ENCODE measurements at regions not wholly inside any gene's neighbourhood (a gene's known extent, or its start where the extent isn't known, plus 50 kb on each side); places are given as distances from the start of the nearest gene placed in this dataset.
"Not testable (repeated sequence)": the region's sequence is repeated elsewhere in the genome, so short reads cannot be mapped to it uniquely, and the experiment has no call there.

- H3K9me3 ChIP-seq (ENCODE audit: control insufficient read depth, insufficient read depth, low read depth, low read length); CTCF ChIA-PET; H3K27me3 ChIP-seq (ENCODE audit: control insufficient read depth, insufficient read depth, low read length); BruUV-seq (replicated peaks); in situ Hi-C loops (cut with HindIII; ENCODE audit: low pct_unique_long_range_greater_than_20kb, low sequenced_read_pairs); H3K27ac ChIP-seq (ENCODE audit: low read length); DNase-seq (ENCODE audit: low read depth, low spot score); H3K36me3 ChIP-seq (ENCODE audit: control insufficient read depth, insufficient read depth, low read length); H3K4me1 ChIP-seq (ENCODE audit: control insufficient read depth, insufficient read depth, low read length); POLR2A ChIA-PET; intact Hi-C loops (cut with micrococcal nuclease; ENCODE audit: unreplicated experiment); ATAC-seq; H3K4me3 ChIP-seq (ENCODE audit: low read depth in 2 of 2, low read length in 2 of 2): not testable (repeated sequence)
Measured at GRCh38 chr9:67550044-67550443, 308.7 kb upstream of the ANKRD20A1 start.

DNA sequence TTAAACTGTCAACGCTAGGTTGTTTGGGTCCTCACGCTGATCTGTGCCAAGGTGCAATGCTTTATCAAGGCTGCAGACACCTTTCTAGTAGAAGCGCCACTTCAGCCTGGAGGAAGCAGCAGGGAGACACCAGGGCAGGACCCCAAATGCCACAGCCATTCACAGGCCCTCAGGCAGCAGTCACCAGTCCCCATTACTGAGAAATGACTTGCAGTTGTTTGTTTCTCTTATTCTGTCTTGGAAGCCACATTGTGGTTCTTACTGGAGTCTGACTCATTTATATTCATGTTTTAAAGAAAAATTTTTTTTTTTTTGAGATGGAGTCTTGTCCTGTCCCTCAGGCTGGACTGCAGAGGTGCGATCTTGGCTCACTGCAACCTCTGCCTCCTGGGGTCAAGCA lies 328.9 kb upstream of the ANKRD20A1 start:
- H3K36me3 ChIP-seq (ENCODE audit: control insufficient read depth, insufficient read depth, low read length); H3K4me3 ChIP-seq (ENCODE audit: low read depth in 2 of 2, low read length in 2 of 2); H3K27me3 ChIP-seq (ENCODE audit: control insufficient read depth, insufficient read depth, low read length); H3K4me1 ChIP-seq (ENCODE audit: control insufficient read depth, insufficient read depth, low read length); POLR2A ChIA-PET; H3K9me3 ChIP-seq (ENCODE audit: control insufficient read depth, insufficient read depth, low read depth, low read length); intact Hi-C loops (cut with micrococcal nuclease; ENCODE audit: unreplicated experiment); DNase-seq (ENCODE audit: low read depth, low spot score); in situ Hi-C loops (cut with HindIII; ENCODE audit: low pct_unique_long_range_greater_than_20kb, low sequenced_read_pairs); CTCF ChIA-PET; ATAC-seq; BruUV-seq (replicated peaks); H3K27ac ChIP-seq (ENCODE audit: low read length): not testable (repeated sequence)

- BruUV-seq (replicated peaks); H3K4me1 ChIP-seq (ENCODE audit: control insufficient read depth, insufficient read depth, low read length); H3K9me3 ChIP-seq (ENCODE audit: control insufficient read depth, insufficient read depth, low read depth, low read length); ATAC-seq; H3K27ac ChIP-seq (ENCODE audit: low read length); H3K27me3 ChIP-seq (ENCODE audit: control insufficient read depth, insufficient read depth, low read length); CTCF ChIA-PET; H3K36me3 ChIP-seq (ENCODE audit: control insufficient read depth, insufficient read depth, low read length); H3K4me3 ChIP-seq (ENCODE audit: low read depth in 2 of 2, low read length in 2 of 2); POLR2A ChIA-PET; DNase-seq (ENCODE audit: low read depth, low spot score); in situ Hi-C loops (cut with HindIII; ENCODE audit: low pct_unique_long_range_greater_than_20kb, low sequenced_read_pairs); intact Hi-C loops (cut with micrococcal nuclease; ENCODE audit: unreplicated experiment): not testable (repeated sequence)
Measured at GRCh38 chr9:67516938-67517337, 341.8 kb upstream of the ANKRD20A1 start.

- ATAC-seq; H3K27ac ChIP-seq (ENCODE audit: low read length); H3K4me1 ChIP-seq (ENCODE audit: control insufficient read depth, insufficient read depth, low read length); H3K4me3 ChIP-seq (ENCODE audit: low read depth in 2 of 2, low read length in 2 of 2); in situ Hi-C loops (cut with HindIII; ENCODE audit: low pct_unique_long_range_greater_than_20kb, low sequenced_read_pairs); CTCF ChIA-PET; DNase-seq (ENCODE audit: low read depth, low spot score); H3K9me3 ChIP-seq (ENCODE audit: control insufficient read depth, insufficient read depth, low read depth, low read length); POLR2A ChIA-PET; BruUV-seq (replicated peaks); intact Hi-C loops (cut with micrococcal nuclease; ENCODE audit: unreplicated experiment); H3K36me3 ChIP-seq (ENCODE audit: control insufficient read depth, insufficient read depth, low read length); H3K27me3 ChIP-seq (ENCODE audit: control insufficient read depth, insufficient read depth, low read length): not testable (repeated sequence)
Measured at GRCh38 chr9:67514587-67514986, 344.1 kb upstream of the ANKRD20A1 start.

DNA sequence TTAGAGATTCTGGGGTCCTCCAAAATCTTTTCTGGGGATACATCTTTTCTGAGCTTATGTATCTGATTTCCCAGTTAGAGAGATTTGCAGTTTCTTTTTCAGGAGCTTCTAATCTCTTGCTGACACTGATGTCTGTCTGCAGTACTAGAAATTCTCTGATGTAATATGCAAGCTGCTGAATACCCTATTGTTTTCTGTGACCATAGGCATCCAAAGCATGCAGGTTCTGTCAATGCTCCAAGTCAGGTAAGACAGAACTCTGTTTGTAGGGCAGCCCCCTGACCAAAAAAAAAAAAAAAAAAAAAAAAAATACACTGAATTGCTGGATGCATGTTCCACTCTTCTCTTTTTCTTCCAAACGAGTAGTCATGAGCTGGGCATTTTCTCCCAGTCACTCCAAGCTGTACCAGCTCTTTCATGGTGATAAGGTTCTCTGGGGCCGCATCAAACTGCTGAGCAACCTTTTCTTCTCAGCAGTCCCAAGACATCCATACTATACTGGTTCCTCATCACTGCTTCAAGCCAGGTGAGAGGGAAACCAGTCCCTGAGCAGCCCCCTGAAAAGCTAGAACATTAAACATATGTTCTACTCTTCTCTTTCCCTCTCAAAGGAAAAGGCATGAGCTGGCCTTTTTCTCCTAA lies 354.9 kb upstream of the ANKRD20A1 start:
- H3K4me3 ChIP-seq (ENCODE audit: low read depth in 2 of 2, low read length in 2 of 2); POLR2A ChIA-PET; ATAC-seq; H3K9me3 ChIP-seq (ENCODE audit: control insufficient read depth, insufficient read depth, low read depth, low read length); H3K36me3 ChIP-seq (ENCODE audit: control insufficient read depth, insufficient read depth, low read length); H3K27me3 ChIP-seq (ENCODE audit: control insufficient read depth, insufficient read depth, low read length); BruUV-seq (replicated peaks); DNase-seq (ENCODE audit: low read depth, low spot score); CTCF ChIA-PET; H3K4me1 ChIP-seq (ENCODE audit: control insufficient read depth, insufficient read depth, low read length); H3K27ac ChIP-seq (ENCODE audit: low read length); intact Hi-C loops (cut with micrococcal nuclease; ENCODE audit: unreplicated experiment); in situ Hi-C loops (cut with HindIII; ENCODE audit: low pct_unique_long_range_greater_than_20kb, low sequenced_read_pairs): not testable (repeated sequence)

GRCh38 chr9:67492028-67492427 lies 366.7 kb upstream of the ANKRD20A1 start:
- DNase-seq (ENCODE audit: low read depth, low spot score); in situ Hi-C loops (cut with HindIII; ENCODE audit: low pct_unique_long_range_greater_than_20kb, low sequenced_read_pairs); ATAC-seq; BruUV-seq (replicated peaks); CTCF ChIA-PET; intact Hi-C loops (cut with micrococcal nuclease; ENCODE audit: unreplicated experiment); H3K36me3 ChIP-seq (ENCODE audit: control insufficient read depth, insufficient read depth, low read length); H3K9me3 ChIP-seq (ENCODE audit: control insufficient read depth, insufficient read depth, low read depth, low read length); H3K4me1 ChIP-seq (ENCODE audit: control insufficient read depth, insufficient read depth, low read length); H3K27ac ChIP-seq (ENCODE audit: low read length); POLR2A ChIA-PET; H3K27me3 ChIP-seq (ENCODE audit: control insufficient read depth, insufficient read depth, low read length); H3K4me3 ChIP-seq (ENCODE audit: low read depth in 2 of 2, low read length in 2 of 2): not testable (repeated sequence)

GRCh38 chr9:67477465-67477864 lies 381.3 kb upstream of the ANKRD20A1 start:
- ATAC-seq; H3K9me3 ChIP-seq (ENCODE audit: control insufficient read depth, insufficient read depth, low read depth, low read length); H3K36me3 ChIP-seq (ENCODE audit: control insufficient read depth, insufficient read depth, low read length); intact Hi-C loops (cut with micrococcal nuclease; ENCODE audit: unreplicated experiment); H3K27ac ChIP-seq (ENCODE audit: low read length); in situ Hi-C loops (cut with HindIII; ENCODE audit: low pct_unique_long_range_greater_than_20kb, low sequenced_read_pairs); H3K27me3 ChIP-seq (ENCODE audit: control insufficient read depth, insufficient read depth, low read length); CTCF ChIA-PET; POLR2A ChIA-PET; H3K4me1 ChIP-seq (ENCODE audit: control insufficient read depth, insufficient read depth, low read length); BruUV-seq (replicated peaks); DNase-seq (ENCODE audit: low read depth, low spot score); H3K4me3 ChIP-seq (ENCODE audit: low read depth in 2 of 2, low read length in 2 of 2): not testable (repeated sequence)

DNA sequence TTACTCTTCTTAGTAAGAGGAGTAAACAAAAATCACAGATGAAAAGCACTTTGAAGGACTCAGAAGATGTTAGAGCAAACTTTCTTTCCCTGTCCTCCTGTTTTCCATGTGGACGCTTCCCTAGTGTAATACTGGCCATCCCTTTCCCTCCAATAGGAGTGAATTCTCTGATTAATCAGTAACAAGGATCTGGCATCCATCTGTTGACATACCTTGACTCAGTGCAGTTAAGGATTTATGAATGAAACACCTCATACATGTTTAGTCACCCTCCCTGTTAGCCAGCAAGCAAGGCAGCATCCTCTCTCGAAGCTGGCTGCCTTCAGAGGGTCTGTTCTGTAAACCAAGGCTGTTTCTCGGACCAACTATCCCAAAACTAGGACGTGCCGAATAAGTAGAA lies 388.0 kb upstream of the ANKRD20A1 start:
- CTCF ChIA-PET; DNase-seq (ENCODE audit: low read depth, low spot score); H3K4me3 ChIP-seq (ENCODE audit: low read depth in 2 of 2, low read length in 2 of 2); H3K4me1 ChIP-seq (ENCODE audit: control insufficient read depth, insufficient read depth, low read length); intact Hi-C loops (cut with micrococcal nuclease; ENCODE audit: unreplicated experiment); ATAC-seq; in situ Hi-C loops (cut with HindIII; ENCODE audit: low pct_unique_long_range_greater_than_20kb, low sequenced_read_pairs); H3K27ac ChIP-seq (ENCODE audit: low read length); H3K9me3 ChIP-seq (ENCODE audit: control insufficient read depth, insufficient read depth, low read depth, low read length); H3K36me3 ChIP-seq (ENCODE audit: control insufficient read depth, insufficient read depth, low read length); BruUV-seq (replicated peaks); POLR2A ChIA-PET; H3K27me3 ChIP-seq (ENCODE audit: control insufficient read depth, insufficient read depth, low read length): not testable (repeated sequence)

Data from Panc1 (cell line).